Memory B cell (primary cell): ENCODE measurements at regions not wholly inside any gene's neighbourhood (a gene's known extent, or its start where the extent isn't known, plus 50 kb on each side); places are given as distances from the start of the nearest gene placed in this dataset.

Experiments used
- ATAC-seq: fragments of 150-1000 bp; cut with Tn5 transposase; 2 replicates; pipeline ENCODE4 v1.10.0; 2021; ENCODE audit warnings: low read depth, mild to moderate bottlenecking, moderate library complexity
- DNase-seq, 2 donors: peaks; one replicate each; pipeline ENCODE4 v3.0.0; 2022; ENCODE audit warnings: low spot score in 2 of 2
- H3K27ac Mint-ChIP-seq: one replicate; pipeline ENCODE4 v1.8.0; 2022; ENCODE audit warnings: mild to moderate bottlenecking, moderate library complexity, mixed read lengths
- H3K27me3 Mint-ChIP-seq: one replicate; pipeline ENCODE4 v1.8.0; 2022; ENCODE audit warnings: mixed read lengths
- H3K36me3 Mint-ChIP-seq: one replicate; pipeline ENCODE4 v1.8.0; 2022; ENCODE audit warnings: mild to moderate bottlenecking, mixed read lengths
- H3K4me1 Mint-ChIP-seq: one replicate; pipeline ENCODE4 v1.8.0; 2022; ENCODE audit warnings: mixed read lengths
- H3K4me3 Mint-ChIP-seq: one replicate; pipeline ENCODE4 v1.8.0; 2022; ENCODE audit warnings: mild to moderate bottlenecking, moderate library complexity, mixed read lengths
- H3K9me3 Mint-ChIP-seq: one replicate; pipeline ENCODE4 v1.8.0; 2022; ENCODE audit warnings: mixed read lengths

DNA sequence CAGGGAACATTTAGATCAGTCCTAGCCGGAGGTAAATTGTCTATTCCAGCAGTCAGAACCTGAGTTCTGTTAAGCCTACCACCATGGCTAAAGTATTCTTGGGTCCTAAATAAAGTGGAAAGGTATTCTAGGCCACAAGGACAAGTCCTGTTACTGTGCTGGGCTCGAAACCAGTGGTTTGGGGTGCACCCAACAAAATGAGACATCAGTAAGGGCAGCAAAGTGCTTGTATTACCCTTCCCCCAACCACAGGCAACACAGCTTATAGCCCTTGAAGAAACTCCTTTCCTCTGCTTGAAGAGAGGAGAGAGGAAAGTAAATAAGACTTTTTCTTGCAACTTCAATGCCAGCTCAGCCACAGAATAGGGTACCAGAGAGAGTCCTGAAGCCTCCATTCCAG lies 1345.6 kb downstream of the PCDH18 start:
- Mint-ChIP-seq H3K36me3 (no peaks in the 10 kb centered on the region), H3K9me3 (peaks cover 4% of the 10 kb centered on the region), H3K4me3 (no peak overlapping the region), H3K4me1 (no peaks in the 10 kb centered on the region), H3K27me3 (no peaks in the 10 kb centered on the region), H3K27ac (no peak overlapping the region)
- DNase-seq (no peak), ATAC-seq (no peak)

DNA sequence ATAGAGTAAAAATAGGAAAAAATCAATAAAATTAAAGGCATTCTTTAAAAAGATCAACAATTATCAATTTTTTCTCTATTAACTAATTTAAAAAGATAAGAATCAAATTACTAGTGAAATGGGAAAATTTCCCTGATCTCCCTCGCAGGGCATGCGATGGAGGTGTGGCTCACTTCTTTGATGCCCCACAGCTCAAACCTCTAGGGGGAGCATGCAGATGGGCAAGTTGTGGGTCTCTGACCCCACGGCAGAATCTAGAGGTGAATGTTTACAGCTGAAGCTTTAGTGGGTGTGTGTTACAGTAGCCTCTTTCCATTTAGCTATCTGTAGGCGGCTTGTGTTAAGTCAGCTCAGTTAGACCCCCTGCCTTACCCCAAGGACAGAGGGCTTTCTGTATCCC lies 1348.8 kb downstream of the PCDH18 start:
- ATAC-seq (no peak), DNase-seq (no peak)
- Mint-ChIP-seq H3K4me1 (no peaks in the 10 kb centered on the region), H3K4me3 (no peak overlapping the region), H3K36me3 (no peaks in the 10 kb centered on the region), H3K27ac (no peak overlapping the region), H3K9me3 (peaks cover 4% of the 10 kb centered on the region), H3K27me3 (no peaks in the 10 kb centered on the region)

DNA sequence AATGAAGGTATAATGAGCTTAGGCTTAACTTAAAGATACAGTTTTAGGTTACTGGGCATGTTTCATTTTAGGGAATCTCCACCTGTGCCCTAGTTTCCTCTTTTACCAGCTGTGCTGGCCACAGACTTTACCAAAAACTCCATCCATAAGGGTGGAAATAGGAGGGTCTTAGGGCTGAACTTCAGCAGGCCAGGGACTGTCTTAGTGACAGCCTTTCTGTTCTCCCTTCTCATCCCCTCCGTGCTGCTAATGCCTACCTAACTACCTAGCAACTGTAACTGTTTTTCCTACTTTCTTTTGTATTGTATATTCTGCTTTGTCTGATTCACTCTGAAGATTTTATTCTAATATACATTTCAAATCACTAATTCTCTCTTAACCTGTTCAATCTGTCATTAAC lies 1375.3 kb downstream of the PCDH18 start:
- Mint-ChIP-seq H3K9me3 (peaks cover 2% of the 10 kb centered on the region), H3K4me3 (no peak overlapping the region), H3K4me1 (no peaks in the 10 kb centered on the region), H3K36me3 (no peaks in the 10 kb centered on the region), H3K27ac (no peak overlapping the region), H3K27me3 (no peaks in the 10 kb centered on the region)
- ATAC-seq (no peak), DNase-seq (no peak)

DNA sequence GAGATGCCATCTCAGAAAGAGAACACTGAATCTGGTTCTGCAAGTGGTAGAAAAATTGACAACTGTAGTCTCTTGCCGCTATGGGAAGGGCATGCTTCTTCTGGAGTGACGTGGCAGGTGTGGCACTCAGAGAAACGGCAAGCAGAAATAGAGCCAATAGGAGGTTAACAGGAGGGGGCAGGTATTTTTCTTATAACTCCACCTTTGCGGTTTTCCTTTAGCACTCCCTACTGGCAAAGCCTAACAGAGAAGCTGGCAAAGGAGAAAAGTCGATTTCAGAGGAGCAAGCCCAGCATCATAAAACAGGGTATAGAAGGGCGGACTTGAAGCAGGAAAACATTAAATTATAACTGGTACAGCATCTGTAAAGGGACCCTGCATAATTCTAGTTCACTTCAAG lies 1382.2 kb downstream of the PCDH18 start:
- Mint-ChIP-seq H3K27me3 (no peaks in the 10 kb centered on the region), H3K36me3 (no peaks in the 10 kb centered on the region), H3K4me3 (no peak overlapping the region), H3K27ac (no peak overlapping the region), H3K4me1 (no peaks in the 10 kb centered on the region), H3K9me3 (peaks cover 6% of the 10 kb centered on the region)
- ATAC-seq (no peak), DNase-seq (no peak)

DNA sequence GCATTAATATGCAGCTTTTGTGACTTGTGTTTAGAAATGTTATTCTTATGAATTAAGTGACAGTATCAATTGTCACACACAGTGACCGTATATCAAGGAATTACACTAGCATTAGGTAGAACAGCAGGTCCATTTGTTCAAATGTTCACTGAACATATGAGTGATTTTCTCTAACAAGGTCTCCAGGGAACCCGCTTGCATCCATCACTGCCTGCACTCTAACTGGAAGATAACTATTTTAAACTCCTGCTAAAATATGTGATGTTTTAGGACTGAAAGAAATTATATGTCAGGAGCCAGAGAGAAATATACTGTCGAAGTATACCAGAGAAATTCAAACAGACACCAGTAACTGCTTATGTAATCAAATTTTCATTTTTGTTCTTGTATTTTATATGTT lies 1395.7 kb downstream of the PCDH18 start:
- Mint-ChIP-seq H3K4me1 (no peaks in the 10 kb centered on the region), H3K9me3 (no peaks in the 10 kb centered on the region), H3K36me3 (no peaks in the 10 kb centered on the region), H3K4me3 (no peak overlapping the region), H3K27ac (no peak overlapping the region), H3K27me3 (no peaks in the 10 kb centered on the region)
- DNase-seq = no peak
- no peak for ATAC-seq

DNA sequence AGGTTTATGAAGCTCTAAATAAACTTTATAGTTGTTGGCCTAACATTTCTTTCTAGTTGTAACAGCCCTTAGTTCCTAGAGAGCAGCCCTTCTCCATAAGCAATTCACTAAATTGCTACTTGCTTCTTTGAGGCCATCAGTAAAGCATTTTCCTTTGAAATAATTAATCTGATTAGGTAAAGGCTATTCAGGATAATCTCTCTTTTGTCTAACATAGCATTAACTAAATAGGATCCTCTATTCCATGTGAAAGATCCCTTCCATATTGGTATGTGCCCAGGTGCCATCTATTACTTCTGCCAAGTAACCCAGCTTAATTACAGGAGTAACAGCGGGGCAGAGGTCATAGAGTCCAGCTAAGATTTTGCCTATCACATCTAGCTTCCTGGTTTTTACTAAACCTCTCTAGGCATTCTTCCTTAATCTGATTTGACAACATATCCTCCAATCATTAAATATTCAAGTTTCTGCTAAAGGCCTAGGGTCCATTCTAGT lies 1408.0 kb downstream of the PCDH18 start:
- Mint-ChIP-seq H3K4me1 (no peaks in the 10 kb centered on the region), H3K27ac (no peak overlapping the region), H3K4me3 (no peak overlapping the region), H3K36me3 (no peaks in the 10 kb centered on the region), H3K9me3 (no peaks in the 10 kb centered on the region), H3K27me3 (no peaks in the 10 kb centered on the region)
- ATAC-seq (no peak), DNase-seq (no peak)

DNA sequence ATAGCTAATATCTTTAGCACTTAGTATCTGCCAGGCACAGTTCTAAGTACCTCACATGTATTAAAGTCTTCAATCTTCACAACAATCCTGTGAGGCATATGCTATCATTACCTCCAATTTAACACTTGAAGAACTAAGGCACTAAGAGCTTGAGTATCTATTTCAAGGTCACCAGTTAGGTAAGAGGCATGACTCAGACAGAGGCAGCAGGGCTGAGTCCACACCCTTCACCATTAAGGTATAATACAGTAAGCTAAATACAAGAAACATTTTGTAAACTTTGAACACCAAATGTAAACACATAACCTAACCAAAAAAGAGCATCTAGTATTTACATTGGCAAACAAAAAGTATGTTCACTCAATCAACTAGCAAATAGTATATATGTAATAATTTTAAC lies 1410.9 kb downstream of the PCDH18 start:
- Mint-ChIP-seq H3K4me3 (no peak overlapping the region), H3K27ac (no peak overlapping the region), H3K27me3 (no peaks in the 10 kb centered on the region), H3K9me3 (no peaks in the 10 kb centered on the region), H3K4me1 (no peaks in the 10 kb centered on the region), H3K36me3 (no peaks in the 10 kb centered on the region)
- DNase-seq = no peak
- no peak for ATAC-seq

DNA sequence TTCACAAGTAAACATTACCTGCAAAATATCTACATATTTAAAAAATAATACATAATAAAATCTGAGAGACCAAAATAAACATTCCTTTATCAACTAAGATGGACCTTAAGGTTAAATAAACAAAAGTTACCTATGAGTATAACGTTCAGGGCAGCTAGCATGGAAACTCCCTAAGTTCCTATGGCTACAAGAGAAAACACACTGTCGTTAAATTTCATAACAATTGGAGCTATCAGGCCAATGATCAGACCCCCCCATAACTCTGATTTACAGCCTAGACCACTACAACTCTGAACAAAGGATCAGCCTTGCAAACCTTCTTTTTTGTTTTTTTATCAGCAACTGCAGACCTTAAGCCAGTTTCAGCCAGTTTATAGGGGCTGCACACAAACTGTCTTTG lies 1418.4 kb downstream of the PCDH18 start:
- Mint-ChIP-seq H3K9me3 (no peaks in the 10 kb centered on the region), H3K36me3 (no peaks in the 10 kb centered on the region), H3K27me3 (no peaks in the 10 kb centered on the region), H3K4me1 (no peaks in the 10 kb centered on the region), H3K4me3 (no peak overlapping the region), H3K27ac (no peak overlapping the region)
- ATAC-seq = no peak
- no peak for DNase-seq

DNA sequence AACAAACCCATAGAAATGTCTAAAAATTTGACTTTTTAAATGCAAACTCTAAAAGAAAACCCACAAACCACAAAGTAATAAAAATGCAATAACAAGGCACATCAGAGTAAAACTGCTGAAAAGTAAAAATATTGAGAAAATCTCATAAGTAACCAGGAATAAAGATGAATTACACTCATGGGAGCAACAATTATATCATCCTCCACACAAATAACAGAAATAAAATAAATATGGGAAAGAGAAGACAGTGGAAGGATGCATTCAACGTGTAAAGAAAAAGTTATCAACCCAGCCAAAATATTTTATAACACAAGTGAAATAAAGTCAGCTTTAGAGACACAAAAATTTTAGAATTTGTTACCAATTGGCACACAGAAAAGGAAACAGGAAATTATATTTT lies 1420.2 kb downstream of the PCDH18 start:
- Mint-ChIP-seq H3K27ac (no peak overlapping the region), H3K27me3 (no peaks in the 10 kb centered on the region)

DNA sequence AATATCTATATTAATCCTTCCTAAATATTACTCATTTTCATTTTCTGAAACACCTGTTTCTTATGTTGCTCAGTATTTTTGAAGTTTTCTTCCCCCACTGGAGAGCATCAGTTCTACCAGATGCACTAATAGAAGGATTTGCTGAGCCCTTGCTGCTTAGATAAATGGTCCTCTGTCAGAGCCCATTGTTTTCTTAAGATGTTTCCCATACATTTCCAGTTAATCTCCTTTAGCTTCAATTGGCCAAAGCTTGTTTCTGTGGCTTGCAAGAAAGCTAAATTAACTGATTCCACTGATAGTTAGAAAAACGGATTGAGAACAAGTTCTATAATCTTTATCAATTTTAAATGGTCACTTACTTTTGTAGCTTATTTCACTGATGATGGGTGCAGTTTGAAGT lies 1425.5 kb downstream of the PCDH18 start:
- H3K4me1 Mint-ChIP-seq = no peaks in the 10 kb centered on the region
- no peaks in the 10 kb centered on the region for H3K36me3 Mint-ChIP-seq
- no peak for DNase-seq
- peaks cover 2% of the 10 kb centered on the region for H3K9me3 Mint-ChIP-seq
- no peak for ATAC-seq
- H3K4me3 Mint-ChIP-seq = no peak overlapping the region
- H3K27me3 Mint-ChIP-seq = no peaks in the 10 kb centered on the region
- H3K27ac Mint-ChIP-seq = no peak overlapping the region

More for the DNA sequence above, 1420.2 kb downstream of the PCDH18 start:
- no peak overlapping the region for H3K4me3 Mint-ChIP-seq
- no peaks in the 10 kb centered on the region for H3K9me3 Mint-ChIP-seq
- DNase-seq = no peak
- no peaks in the 10 kb centered on the region for H3K36me3 Mint-ChIP-seq
- H3K4me1 Mint-ChIP-seq = no peaks in the 10 kb centered on the region
- no peak for ATAC-seq

DNA sequence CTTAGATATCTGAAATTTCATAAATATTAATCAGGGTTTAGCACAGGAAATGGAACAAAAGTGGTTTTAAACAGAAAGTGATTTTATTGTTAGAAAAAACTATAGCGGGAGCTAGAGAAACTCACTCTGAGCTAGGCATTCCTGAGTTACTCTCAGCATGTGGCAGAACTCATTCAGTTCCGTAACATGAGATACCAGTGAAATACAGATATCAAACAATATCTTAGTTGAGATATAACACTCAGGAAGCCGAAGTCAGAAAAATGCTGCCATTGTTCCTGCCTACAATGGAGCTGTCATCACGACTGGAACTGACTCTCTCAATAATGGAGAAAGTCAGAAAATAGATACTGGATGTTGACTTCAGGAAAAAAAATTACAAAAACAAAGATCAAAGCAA lies 1428.7 kb downstream of the PCDH18 start:
- H3K4me3 Mint-ChIP-seq = no peak overlapping the region

DNA sequence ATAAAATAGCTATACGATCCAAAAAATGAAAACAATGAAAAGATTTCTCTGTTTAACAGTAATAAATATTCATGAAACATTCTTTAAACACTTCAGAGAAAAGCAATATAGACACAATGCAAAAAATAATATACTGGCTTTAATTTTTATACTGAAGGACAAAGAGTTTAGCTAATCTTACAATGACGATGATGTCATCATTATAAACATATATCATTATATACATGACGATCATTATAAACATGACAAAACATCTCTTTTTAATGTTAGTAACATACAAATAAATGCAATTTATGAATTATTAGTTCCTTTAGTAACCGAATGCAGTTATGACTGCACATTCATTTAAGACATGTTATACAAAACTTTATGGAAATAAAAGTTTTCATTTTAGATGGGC lies 1434.6 kb downstream of the PCDH18 start:
- Mint-ChIP-seq H3K27ac (no peak overlapping the region), H3K4me1 (no peaks in the 10 kb centered on the region), H3K9me3 (peaks cover 1% of the 10 kb centered on the region), H3K27me3 (no peaks in the 10 kb centered on the region), H3K4me3 (no peak overlapping the region), H3K36me3 (no peaks in the 10 kb centered on the region)
- DNase-seq (no peak), ATAC-seq (no peak)

More for the DNA sequence above, 1428.7 kb downstream of the PCDH18 start:
- no peak for ATAC-seq
- no peak overlapping the region for H3K27ac Mint-ChIP-seq
- H3K4me1 Mint-ChIP-seq = no peaks in the 10 kb centered on the region
- no peaks in the 10 kb centered on the region for H3K36me3 Mint-ChIP-seq
- H3K27me3 Mint-ChIP-seq = no peaks in the 10 kb centered on the region
- peaks cover 2% of the 10 kb centered on the region for H3K9me3 Mint-ChIP-seq
- DNase-seq = no peak

DNA sequence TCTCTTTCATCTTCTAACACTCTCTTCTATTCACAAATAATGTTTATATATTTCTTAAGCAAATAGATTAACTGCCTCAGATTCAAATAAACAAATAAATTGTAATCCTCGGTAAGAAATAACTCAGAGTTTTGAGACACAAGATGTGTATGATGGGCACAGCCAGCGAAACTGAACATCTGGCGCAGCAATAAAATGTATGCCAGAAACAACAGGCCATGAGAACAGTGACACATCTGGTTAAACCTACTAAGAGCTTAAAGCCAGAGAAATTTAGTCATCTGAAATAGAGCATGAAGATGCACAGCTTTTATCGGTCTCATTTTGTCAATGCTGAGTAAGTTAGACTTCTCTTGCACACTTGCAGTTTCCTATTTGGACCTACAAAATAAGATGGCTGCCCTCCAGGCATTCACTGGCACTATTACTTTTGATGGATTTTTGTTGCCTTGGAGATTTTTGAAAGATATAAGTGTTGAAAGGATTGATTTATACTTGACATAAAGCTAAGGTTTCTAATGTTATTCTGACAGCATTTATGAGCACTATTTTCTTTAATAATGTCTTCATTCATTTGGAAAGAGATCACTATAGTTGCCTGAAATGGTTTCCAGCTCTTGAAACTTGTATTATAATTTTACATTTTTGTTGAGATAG lies 1444.0 kb downstream of the PCDH18 start:
- no peaks in the 10 kb centered on the region for H3K27me3 Mint-ChIP-seq
- H3K9me3 Mint-ChIP-seq = no peaks in the 10 kb centered on the region

DNA sequence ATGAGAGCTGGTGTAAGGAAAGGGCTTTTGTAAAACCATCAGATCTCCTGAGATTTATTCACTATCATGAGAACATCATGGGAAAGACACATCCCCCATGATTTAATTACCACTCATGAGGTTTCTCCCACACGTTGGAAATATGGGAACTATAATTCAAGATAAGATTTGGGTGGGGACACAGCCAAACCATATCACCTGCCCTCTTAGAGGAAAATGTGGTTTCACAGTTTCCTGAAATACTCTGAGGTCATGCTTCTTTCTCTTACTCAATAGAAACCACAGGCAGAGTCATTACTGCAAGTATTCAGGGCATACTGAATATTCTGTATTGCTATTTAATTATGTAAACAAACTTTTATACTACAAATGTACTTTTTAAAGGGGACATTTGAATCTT lies 1453.3 kb downstream of the PCDH18 start:
- ATAC-seq (no peak), DNase-seq (no peak)
- Mint-ChIP-seq H3K4me1 (no peaks in the 10 kb centered on the region), H3K27me3 (no peaks in the 10 kb centered on the region), H3K4me3 (no peak overlapping the region), H3K36me3 (no peaks in the 10 kb centered on the region), H3K27ac (no peak overlapping the region), H3K9me3 (peaks cover 2% of the 10 kb centered on the region)

More for the DNA sequence above, 1444.0 kb downstream of the PCDH18 start:
- ATAC-seq (no peak), DNase-seq (no peak)
- Mint-ChIP-seq H3K36me3 (no peaks in the 10 kb centered on the region), H3K27ac (no peak overlapping the region), H3K4me1 (no peaks in the 10 kb centered on the region), H3K4me3 (no peak overlapping the region)

DNA sequence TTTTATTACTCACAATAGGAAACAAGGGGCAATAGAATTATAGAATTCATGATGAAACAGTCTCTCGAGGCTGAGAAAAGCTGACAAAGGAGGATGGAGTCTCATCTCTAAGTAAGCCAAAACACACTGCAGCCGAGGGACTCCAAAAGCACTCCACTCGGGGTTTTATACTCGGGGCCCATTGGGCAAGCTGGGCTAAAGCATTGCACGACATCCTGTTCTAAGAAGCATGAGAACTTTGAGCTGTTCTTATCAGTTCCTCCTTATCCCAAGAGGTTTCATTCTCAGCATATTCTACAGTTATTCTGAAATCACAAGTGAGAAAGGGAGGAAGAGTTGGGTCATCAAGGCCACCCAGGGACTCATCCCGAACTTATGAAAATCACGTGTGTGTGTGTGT lies 1475.5 kb downstream of the PCDH18 start:
- H3K9me3 Mint-ChIP-seq = no peaks in the 10 kb centered on the region
- no peak overlapping the region for H3K27ac Mint-ChIP-seq
- no peaks in the 10 kb centered on the region for H3K36me3 Mint-ChIP-seq
- no peak for DNase-seq
- no peaks in the 10 kb centered on the region for H3K27me3 Mint-ChIP-seq
- H3K4me1 Mint-ChIP-seq = no peaks in the 10 kb centered on the region
- no peak overlapping the region for H3K4me3 Mint-ChIP-seq
- ATAC-seq = no peak
